Astrocyte (in vitro differentiated cells and primary cell): ENCODE measurements at regions not wholly inside any gene's neighbourhood (a gene's known extent, or its start where the extent isn't known, plus 50 kb on each side); places are given as distances from the start of the nearest gene placed in this dataset.

Experiments used
- EZH2 ChIP-seq: IDR thresholded peaks from 2 replicates; pipeline ENCODE4 v1.6.1; 2012; ENCODE audit warnings: mild to moderate bottlenecking, low read length, inconsistent platforms; ENCODE audit not compliant: insufficient read depth
- TF ChIP-seq, protein P1 (sequence below): IDR thresholded peaks from 2 replicates; pipeline ENCODE4 v1.5.1; 2011; ENCODE audit warnings: low read depth, mild to moderate bottlenecking, inconsistent platforms, low read length, moderate library complexity; ENCODE audit not compliant: insufficient read depth

DNA sequence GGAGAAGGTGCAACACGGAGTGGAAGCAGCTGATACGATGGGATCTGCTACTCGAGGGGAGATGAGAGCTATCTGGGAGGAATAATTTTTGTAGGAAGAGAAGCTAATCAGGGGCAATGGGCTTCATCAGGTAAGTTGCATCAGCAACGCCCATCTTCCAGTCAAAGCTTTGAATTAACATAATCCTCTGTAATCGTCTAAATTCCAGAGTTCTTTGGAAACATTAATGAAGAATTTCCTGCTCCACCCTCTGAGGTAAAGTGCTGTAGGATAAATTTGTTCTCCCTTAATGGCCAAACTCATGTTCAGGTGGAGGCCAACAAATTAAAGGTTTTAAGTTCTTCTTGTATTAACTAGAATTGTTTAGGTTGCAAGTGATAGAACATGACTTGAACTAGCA lies 94.0 kb upstream of the KAZN start:
- no peak for TF ChIP-seq EZH2
- TF ChIP-seq, protein P1, sequence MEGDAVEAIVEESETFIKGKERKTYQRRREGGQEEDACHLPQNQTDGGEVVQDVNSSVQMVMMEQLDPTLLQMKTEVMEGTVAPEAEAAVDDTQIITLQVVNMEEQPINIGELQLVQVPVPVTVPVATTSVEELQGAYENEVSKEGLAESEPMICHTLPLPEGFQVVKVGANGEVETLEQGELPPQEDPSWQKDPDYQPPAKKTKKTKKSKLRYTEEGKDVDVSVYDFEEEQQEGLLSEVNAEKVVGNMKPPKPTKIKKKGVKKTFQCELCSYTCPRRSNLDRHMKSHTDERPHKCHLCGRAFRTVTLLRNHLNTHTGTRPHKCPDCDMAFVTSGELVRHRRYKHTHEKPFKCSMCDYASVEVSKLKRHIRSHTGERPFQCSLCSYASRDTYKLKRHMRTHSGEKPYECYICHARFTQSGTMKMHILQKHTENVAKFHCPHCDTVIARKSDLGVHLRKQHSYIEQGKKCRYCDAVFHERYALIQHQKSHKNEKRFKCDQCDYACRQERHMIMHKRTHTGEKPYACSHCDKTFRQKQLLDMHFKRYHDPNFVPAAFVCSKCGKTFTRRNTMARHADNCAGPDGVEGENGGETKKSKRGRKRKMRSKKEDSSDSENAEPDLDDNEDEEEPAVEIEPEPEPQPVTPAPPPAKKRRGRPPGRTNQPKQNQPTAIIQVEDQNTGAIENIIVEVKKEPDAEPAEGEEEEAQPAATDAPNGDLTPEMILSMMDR = no peak
